K562 (cell line): ENCODE measurements at regions not wholly inside any gene's neighbourhood (a gene's known extent, or its start where the extent isn't known, plus 50 kb on each side); places are given as distances from the start of the nearest gene placed in this dataset.

ENCODE experiments used
- ADNP ChIP-seq: fragments of 200-800 bp; sonication (Bioruptor generic); IDR thresholded peaks from 2 replicates; pipeline ENCODE4 v1.6.1; 2016; ENCODE audit warnings: missing genetic modification characterization, missing compliant biosample characterization
- CREM ChIP-seq: IDR thresholded peaks from 2 replicates; pipeline ENCODE4 v1.6.1; 2014; ENCODE audit warnings: antibody characterized with exemption, low read depth
- ETV6 ChIP-seq, 3 experiments: fragments of 150-350 bp in 1 of 3; sonication (generic) in 1 of 3; formaldehyde crosslinking in 1 of 3; IDR thresholded peaks; 2 replicates each; pipeline versions ENCODE4 v1.6.1 to v1.8.0; 2014 to 2022; ENCODE audit warnings: borderline replicate concordance in 2 of 3, low read depth in 2 of 3, antibody characterized with exemption in 1 of 3, low read length in 1 of 3, mild to moderate bottlenecking in 1 of 3, missing genetic modification reagents in 1 of 3
- FOXK2 ChIP-seq, 2 experiments: fragments of 450-650 bp; IDR thresholded peaks in 1 of 2; conservative IDR thresholded peaks in 1 of 2; 2 replicates each; pipeline ENCODE4 v1.6.1; 2016; ENCODE audit warnings: low read depth in 2 of 2, mild to moderate bottlenecking in 1 of 2
- POLR2A ChIP-seq: fragments of 450-650 bp; conservative IDR thresholded peaks from 2 replicates; pipeline ENCODE4 v1.6.1; 2016
- WHSC1 ChIP-seq: IDR thresholded peaks from one replicate; pipeline ENCODE4 v1.6.1; 2012; ENCODE audit warnings: low read length, control low read depth, inconsistent platforms
- TF ChIP-seq, protein P1 (sequence below): sonication (generic); formaldehyde crosslinking; IDR thresholded peaks from 2 replicates; pipeline ENCODE4 v1.8.0; 2022; ENCODE audit warnings: missing genetic modification reagents, mild to moderate bottlenecking, borderline replicate concordance
- TF ChIP-seq, protein P2 (sequence below), 3 experiments: IDR thresholded peaks in 2 of 3; conservative IDR thresholded peaks in 1 of 3; 2 replicates each; pipeline ENCODE4 v1.5.1; 2011 to 2012; ENCODE audit warnings: low read length in 3 of 3, mild to moderate bottlenecking in 3 of 3, control low read depth in 2 of 3, improper control_type of control experiment in 1 of 3, inconsistent platforms in 1 of 3, low read depth in 1 of 3, mixed read lengths in 1 of 3, moderate library complexity in 1 of 3; ENCODE audit not compliant: insufficient read depth in 2 of 3
- TF ChIP-seq, protein P3 (sequence below): sonication (generic); formaldehyde crosslinking; IDR thresholded peaks from 2 replicates; pipeline ENCODE4 v1.8.0; 2022; ENCODE audit warnings: mild to moderate bottlenecking, low read depth, missing genetic modification reagents
- TF ChIP-seq, protein P4 (sequence below): fragments of 450-650 bp; IDR thresholded peaks from one replicate; pipeline ENCODE4 v1.6.1; 2018; ENCODE audit warnings: mild to moderate bottlenecking, moderate library complexity; ENCODE audit not compliant: partially characterized antibody
- TF ChIP-seq, protein P5 (sequence below): fragments of 250-450 bp; sonication (Bioruptor Pico); IDR thresholded peaks from 2 replicates; pipeline ENCODE4 v1.8.0; 2021; ENCODE audit warnings: borderline replicate concordance, mild to moderate bottlenecking, moderate library complexity; ENCODE audit not compliant: poor library complexity, severe bottlenecking
- TF ChIP-seq, protein P6 (sequence below), 2 experiments: fragments of 450-650 bp; formaldehyde crosslinking in 1 of 2; IDR thresholded peaks; 2 replicates each; pipeline versions ENCODE4 v1.4.0 to v1.6.1; 2014 to 2020; ENCODE audit warnings: mild to moderate bottlenecking in 2 of 2, borderline replicate concordance in 1 of 2, low read depth in 1 of 2

DNA sequence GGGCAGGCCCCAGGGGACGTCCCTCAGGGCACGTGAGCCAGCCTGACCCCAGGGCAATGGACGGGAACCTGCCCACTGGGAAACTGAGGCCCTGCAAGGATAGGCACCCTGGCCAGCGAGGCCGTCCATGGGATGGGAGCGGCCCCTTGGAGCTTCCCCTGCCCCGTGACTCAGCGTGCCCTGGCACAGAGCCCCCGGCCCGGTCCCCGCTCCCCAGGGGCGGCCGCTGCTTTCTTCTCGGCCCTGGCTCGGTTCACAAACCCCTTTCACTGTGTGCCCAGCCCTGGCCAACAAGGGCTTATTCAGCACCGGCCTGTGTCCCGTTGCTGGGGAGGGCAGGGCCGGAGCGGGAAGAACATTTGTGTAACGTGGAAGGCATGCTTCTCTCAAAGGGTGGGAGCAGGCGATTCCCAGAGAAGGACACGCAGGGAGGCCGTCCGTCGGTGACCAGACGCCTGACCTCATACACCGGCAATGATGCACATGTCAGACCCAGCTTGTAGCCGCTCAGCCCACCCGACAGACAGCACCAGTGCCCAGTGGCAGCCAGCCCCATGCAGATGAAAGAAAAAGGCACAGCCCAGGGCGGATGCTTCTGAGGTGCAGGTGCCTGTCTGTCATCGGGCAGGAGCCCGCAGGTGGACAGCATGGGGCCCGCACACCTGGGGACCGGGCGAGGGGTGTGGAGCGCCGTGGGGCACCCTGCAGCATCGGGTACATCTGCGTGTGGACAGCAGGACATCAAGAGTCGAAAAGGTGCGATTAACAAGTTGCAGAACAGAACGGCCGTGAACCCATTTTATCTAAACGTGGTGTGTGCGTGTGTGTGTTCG, 94.5 kb downstream of the PDGFA start:
- TF ChIP-seq, protein P1, sequence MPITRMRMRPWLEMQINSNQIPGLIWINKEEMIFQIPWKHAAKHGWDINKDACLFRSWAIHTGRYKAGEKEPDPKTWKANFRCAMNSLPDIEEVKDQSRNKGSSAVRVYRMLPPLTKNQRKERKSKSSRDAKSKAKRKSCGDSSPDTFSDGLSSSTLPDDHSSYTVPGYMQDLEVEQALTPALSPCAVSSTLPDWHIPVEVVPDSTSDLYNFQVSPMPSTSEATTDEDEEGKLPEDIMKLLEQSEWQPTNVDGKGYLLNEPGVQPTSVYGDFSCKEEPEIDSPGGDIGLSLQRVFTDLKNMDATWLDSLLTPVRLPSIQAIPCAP, result no peak
- no peak for TF ChIP-seq WHSC1
- TF ChIP-seq, protein P2, sequence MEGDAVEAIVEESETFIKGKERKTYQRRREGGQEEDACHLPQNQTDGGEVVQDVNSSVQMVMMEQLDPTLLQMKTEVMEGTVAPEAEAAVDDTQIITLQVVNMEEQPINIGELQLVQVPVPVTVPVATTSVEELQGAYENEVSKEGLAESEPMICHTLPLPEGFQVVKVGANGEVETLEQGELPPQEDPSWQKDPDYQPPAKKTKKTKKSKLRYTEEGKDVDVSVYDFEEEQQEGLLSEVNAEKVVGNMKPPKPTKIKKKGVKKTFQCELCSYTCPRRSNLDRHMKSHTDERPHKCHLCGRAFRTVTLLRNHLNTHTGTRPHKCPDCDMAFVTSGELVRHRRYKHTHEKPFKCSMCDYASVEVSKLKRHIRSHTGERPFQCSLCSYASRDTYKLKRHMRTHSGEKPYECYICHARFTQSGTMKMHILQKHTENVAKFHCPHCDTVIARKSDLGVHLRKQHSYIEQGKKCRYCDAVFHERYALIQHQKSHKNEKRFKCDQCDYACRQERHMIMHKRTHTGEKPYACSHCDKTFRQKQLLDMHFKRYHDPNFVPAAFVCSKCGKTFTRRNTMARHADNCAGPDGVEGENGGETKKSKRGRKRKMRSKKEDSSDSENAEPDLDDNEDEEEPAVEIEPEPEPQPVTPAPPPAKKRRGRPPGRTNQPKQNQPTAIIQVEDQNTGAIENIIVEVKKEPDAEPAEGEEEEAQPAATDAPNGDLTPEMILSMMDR (IDR thresholded peaks at IDR 0.05 in 2 of 3, conservative IDR thresholded peaks at IDR 0.05 in 1 of 3; ENCODE audit: insufficient read depth in 2 of 3, low read depth in 1 of 3, low read length in 3 of 3), result no peak
- TF ChIP-seq POLR2A, result no peak
- TF ChIP-seq FOXK2 (conservative IDR thresholded peaks at IDR 0.05 in 1 of 2, IDR thresholded peaks at IDR 0.05 in 1 of 2; ENCODE audit: low read depth in 2 of 2), result no peak
- TF ChIP-seq, protein P3, sequence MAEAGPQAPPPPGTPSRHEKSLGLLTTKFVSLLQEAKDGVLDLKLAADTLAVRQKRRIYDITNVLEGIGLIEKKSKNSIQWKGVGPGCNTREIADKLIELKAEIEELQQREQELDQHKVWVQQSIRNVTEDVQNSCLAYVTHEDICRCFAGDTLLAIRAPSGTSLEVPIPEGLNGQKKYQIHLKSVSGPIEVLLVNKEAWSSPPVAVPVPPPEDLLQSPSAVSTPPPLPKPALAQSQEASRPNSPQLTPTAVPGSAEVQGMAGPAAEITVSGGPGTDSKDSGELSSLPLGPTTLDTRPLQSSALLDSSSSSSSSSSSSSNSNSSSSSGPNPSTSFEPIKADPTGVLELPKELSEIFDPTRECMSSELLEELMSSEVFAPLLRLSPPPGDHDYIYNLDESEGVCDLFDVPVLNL (CRISPR knock-in tag), result no peak
- TF ChIP-seq, protein P4, sequence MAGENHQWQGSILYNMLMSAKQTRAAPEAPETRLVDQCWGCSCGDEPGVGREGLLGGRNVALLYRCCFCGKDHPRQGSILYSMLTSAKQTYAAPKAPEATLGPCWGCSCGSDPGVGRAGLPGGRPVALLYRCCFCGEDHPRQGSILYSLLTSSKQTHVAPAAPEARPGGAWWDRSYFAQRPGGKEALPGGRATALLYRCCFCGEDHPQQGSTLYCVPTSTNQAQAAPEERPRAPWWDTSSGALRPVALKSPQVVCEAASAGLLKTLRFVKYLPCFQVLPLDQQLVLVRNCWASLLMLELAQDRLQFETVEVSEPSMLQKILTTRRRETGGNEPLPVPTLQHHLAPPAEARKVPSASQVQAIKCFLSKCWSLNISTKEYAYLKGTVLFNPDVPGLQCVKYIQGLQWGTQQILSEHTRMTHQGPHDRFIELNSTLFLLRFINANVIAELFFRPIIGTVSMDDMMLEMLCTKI, result no peak
- TF ChIP-seq, protein P5, sequence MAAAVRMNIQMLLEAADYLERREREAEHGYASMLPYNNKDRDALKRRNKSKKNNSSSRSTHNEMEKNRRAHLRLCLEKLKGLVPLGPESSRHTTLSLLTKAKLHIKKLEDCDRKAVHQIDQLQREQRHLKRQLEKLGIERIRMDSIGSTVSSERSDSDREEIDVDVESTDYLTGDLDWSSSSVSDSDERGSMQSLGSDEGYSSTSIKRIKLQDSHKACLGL (CRISPR knock-in tag), result no peak
- TF ChIP-seq CREM, result no peak
- no peak for TF ChIP-seq ADNP (tag)
- no peak for TF ChIP-seq ETV6 (IDR thresholded peaks at IDR 0.05; ENCODE audit: borderline replicate concordance in 1 of 2, low read depth in 2 of 2, low read length in 1 of 2)
- TF ChIP-seq ETV6 (CRISPR knock-in tag; IDR thresholded peaks at IDR 0.05; ENCODE audit: borderline replicate concordance), result no peak
- TF ChIP-seq, protein P6, sequence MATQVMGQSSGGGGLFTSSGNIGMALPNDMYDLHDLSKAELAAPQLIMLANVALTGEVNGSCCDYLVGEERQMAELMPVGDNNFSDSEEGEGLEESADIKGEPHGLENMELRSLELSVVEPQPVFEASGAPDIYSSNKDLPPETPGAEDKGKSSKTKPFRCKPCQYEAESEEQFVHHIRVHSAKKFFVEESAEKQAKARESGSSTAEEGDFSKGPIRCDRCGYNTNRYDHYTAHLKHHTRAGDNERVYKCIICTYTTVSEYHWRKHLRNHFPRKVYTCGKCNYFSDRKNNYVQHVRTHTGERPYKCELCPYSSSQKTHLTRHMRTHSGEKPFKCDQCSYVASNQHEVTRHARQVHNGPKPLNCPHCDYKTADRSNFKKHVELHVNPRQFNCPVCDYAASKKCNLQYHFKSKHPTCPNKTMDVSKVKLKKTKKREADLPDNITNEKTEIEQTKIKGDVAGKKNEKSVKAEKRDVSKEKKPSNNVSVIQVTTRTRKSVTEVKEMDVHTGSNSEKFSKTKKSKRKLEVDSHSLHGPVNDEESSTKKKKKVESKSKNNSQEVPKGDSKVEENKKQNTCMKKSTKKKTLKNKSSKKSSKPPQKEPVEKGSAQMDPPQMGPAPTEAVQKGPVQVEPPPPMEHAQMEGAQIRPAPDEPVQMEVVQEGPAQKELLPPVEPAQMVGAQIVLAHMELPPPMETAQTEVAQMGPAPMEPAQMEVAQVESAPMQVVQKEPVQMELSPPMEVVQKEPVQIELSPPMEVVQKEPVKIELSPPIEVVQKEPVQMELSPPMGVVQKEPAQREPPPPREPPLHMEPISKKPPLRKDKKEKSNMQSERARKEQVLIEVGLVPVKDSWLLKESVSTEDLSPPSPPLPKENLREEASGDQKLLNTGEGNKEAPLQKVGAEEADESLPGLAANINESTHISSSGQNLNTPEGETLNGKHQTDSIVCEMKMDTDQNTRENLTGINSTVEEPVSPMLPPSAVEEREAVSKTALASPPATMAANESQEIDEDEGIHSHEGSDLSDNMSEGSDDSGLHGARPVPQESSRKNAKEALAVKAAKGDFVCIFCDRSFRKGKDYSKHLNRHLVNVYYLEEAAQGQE (IDR thresholded peaks at IDR 0.05; ENCODE audit: borderline replicate concordance), result no peak
- TF ChIP-seq, protein P6 (CRISPR knock-in tag; IDR thresholded peaks at IDR 0.05; ENCODE audit: low read depth), result no peak
